ENCODE measurements at regions not wholly inside any gene's neighbourhood (a gene's known extent, or its start where the extent isn't known, plus 50 kb on each side); places are given as distances from the start of the nearest gene placed in this dataset.
A peak's percentile ranks its signal among the peaks of the same experiment; 100 is the strongest.

- H3K27ac ChIP-seq (ENCODE audit: extremely low read depth, low read depth, low read length): no peak overlapping the region
- intact Hi-C loops (cut with micrococcal nuclease): no loop called here
- no peaks in the 10 kb centered on the region for H3K79me2 ChIP-seq (ENCODE audit: control insufficient read depth, insufficient read depth, low read length)
- no peaks in the 10 kb centered on the region for H3K36me3 ChIP-seq (ENCODE audit: control insufficient read depth, insufficient read depth, low read length)
- no peak overlapping the region for H3K9ac ChIP-seq (ENCODE audit: insufficient read depth in 1 of 2, low read depth in 2 of 2, low read length in 2 of 2)
- CTCF ChIA-PET (ENCODE audit: low intra/inter-chr PET ratio): no interaction called here
- peaks cover 2% of the 10 kb centered on the region; the same call in 1 of the 2 replicates for H4K20me1 ChIP-seq (replicated peaks; ENCODE audit: control insufficient read depth, insufficient read depth, low read length)
- no peak overlapping the region for H3K4me2 ChIP-seq (ENCODE audit: insufficient read depth, low read length)
- POLR2A ChIA-PET: interaction anchor here (0.9 to 3.1 kb wide), 4 partner anchors 9 to 27 kb away, joined by 3 to 22 read pairs (median 4); no protein-coding TSS in a partner anchor
- TF ChIP-seq SP2 (IDR thresholded peaks at IDR 0.05; ENCODE audit: extremely low read depth, low read depth, low read length, poor library complexity, severe bottlenecking) (no peak), ATF7 (IDR thresholded peaks at IDR 0.05) (no peak), YBX1 (IDR thresholded peaks at IDR 0.05) (no peak), HMG20A (CRISPR knock-in tag; conservative IDR thresholded peaks at IDR 0.05) (no peak), ZNF766 (CRISPR knock-in tag; conservative IDR thresholded peaks at IDR 0.05) (no peak)
- BruUV-seq (replicated peaks): no TSS peak
- DNase-seq (ENCODE audit: extremely low read depth in 1 of 4, low spot score in 3 of 4) (no peak), FAIRE-seq (no peak), ATAC-seq (no peak)
- peaks cover 5 to 29% of the 10 kb centered on the region in 2 experiments; a peak in 4 of 5 replicates for H3K4me1 ChIP-seq (replicated peaks in 1 of 2; ENCODE audit: control insufficient read depth in 2 of 2, insufficient read depth in 2 of 2, low read length in 2 of 2)
- no peaks in the 10 kb centered on the region for H3K9me1 ChIP-seq (ENCODE audit: control insufficient read depth, insufficient read depth, low read length)
- H3K27me3 ChIP-seq (ENCODE audit: control insufficient read depth in 2 of 2, insufficient read depth in 2 of 2, low read length in 2 of 2): peaks cover 0 to 24% of the 10 kb centered on the region in 2 experiments; a peak in 3 of 5 replicates
- no peak overlapping the region for H3K4me3 ChIP-seq
- WGBS (ENCODE audit: insufficient coverage, low coverage, missing lambda C conversion rate): 46% methylated on average over 4 of the region's 7 CpGs
- in situ Hi-C loops (cut with MboI): no loop called here
- no peak overlapping the region for H2AFZ ChIP-seq (ENCODE audit: low read depth, low read length)
- no peaks in the 10 kb centered on the region for H3K9me3 ChIP-seq (replicated peaks; ENCODE audit: control insufficient read depth, insufficient read depth, low read depth, low read length)
Measured at GRCh38 chr17:77313831-77314230, 173.1 kb downstream of the SEC14L1 start.

- H3K27ac ChIP-seq (ENCODE audit: extremely low read depth, low read depth, low read length): no peak overlapping the region
- no TSS peak for BruUV-seq (replicated peaks)
Measured at GRCh38 chr17:77314601-77315000, 173.8 kb downstream of the SEC14L1 start.

More at GRCh38 chr17:77314601-77315000, 173.8 kb downstream of the SEC14L1 start:
- ChIA-PET CTCF (ENCODE audit: low intra/inter-chr PET ratio) (no interaction called here), POLR2A (no interaction called here)
- no peaks in the 10 kb centered on the region for H3K36me3 ChIP-seq (ENCODE audit: control insufficient read depth, insufficient read depth, low read length)
- no peak overlapping the region for H3K4me2 ChIP-seq (ENCODE audit: insufficient read depth, low read length)
- DNase-seq (ENCODE audit: extremely low read depth in 1 of 4, low spot score in 3 of 4) (no peak), ATAC-seq (no peak), FAIRE-seq (no peak)
- no peaks in the 10 kb centered on the region for H3K9me1 ChIP-seq (ENCODE audit: control insufficient read depth, insufficient read depth, low read length)
- H3K9ac ChIP-seq (ENCODE audit: insufficient read depth in 1 of 2, low read depth in 2 of 2, low read length in 2 of 2): peak overlapping the region in 1 of 2 experiments; percentile 46; a peak in 1 of 4 replicates
- H3K4me3 ChIP-seq: no peak overlapping the region
- H2AFZ ChIP-seq (ENCODE audit: low read depth, low read length): no peak overlapping the region
- no peaks in the 10 kb centered on the region for H3K9me3 ChIP-seq (replicated peaks; ENCODE audit: control insufficient read depth, insufficient read depth, low read depth, low read length)
- intact Hi-C loops (cut with micrococcal nuclease) (no loop called here), in situ Hi-C loops (cut with MboI) (no loop called here)
- TF ChIP-seq RHOXF2B (CRISPR knock-in tag; conservative IDR thresholded peaks at IDR 0.05): no peak
- TF ChIP-seq MCM2 (IDR thresholded peaks at IDR 0.05; ENCODE audit: low read depth): no peak
- no peak for TF ChIP-seq TAF7 (tag; IDR thresholded peaks at IDR 0.05)
- TF ChIP-seq ZNF639 (CRISPR knock-in tag; conservative IDR thresholded peaks at IDR 0.05 in 1 of 2, IDR thresholded peaks at IDR 0.05 in 1 of 2): no peak
- no peak for TF ChIP-seq E2F1 (CRISPR knock-in tag; IDR thresholded peaks at IDR 0.05)
- no peak for TF ChIP-seq MNT (conservative IDR thresholded peaks at IDR 0.05)
- peaks cover 0 to 24% of the 10 kb centered on the region in 2 experiments; a peak in 3 of 5 replicates for H3K27me3 ChIP-seq (ENCODE audit: control insufficient read depth in 2 of 2, insufficient read depth in 2 of 2, low read length in 2 of 2)
- 75% methylated on average over 9 of the region's 11 CpGs for WGBS (ENCODE audit: insufficient coverage, low coverage, missing lambda C conversion rate)
- H3K4me1 ChIP-seq (replicated peaks in 1 of 2; ENCODE audit: control insufficient read depth in 2 of 2, insufficient read depth in 2 of 2, low read length in 2 of 2): peaks cover 8 to 32% of the 10 kb centered on the region in 2 experiments; a peak in 4 of 5 replicates
- peaks cover 2% of the 10 kb centered on the region; the same call in 1 of the 2 replicates for H4K20me1 ChIP-seq (replicated peaks; ENCODE audit: control insufficient read depth, insufficient read depth, low read length)
- H3K79me2 ChIP-seq (ENCODE audit: control insufficient read depth, insufficient read depth, low read length): peaks cover 2% of the 10 kb centered on the region
